Chondrocyte (in vitro differentiated cells): ENCODE measurements at regions not wholly inside any gene's neighbourhood (a gene's known extent, or its start where the extent isn't known, plus 50 kb on each side); places are given as distances from the start of the nearest gene placed in this dataset.
A peak's percentile ranks its signal among the peaks of the same experiment; 100 is the strongest.

Experiments
- DNase-seq: peaks from one replicate; pipeline ENCODE4 v3.0.0; 2021; ENCODE audit warnings: mixed read lengths, low spot score
- H3K27ac Mint-ChIP-seq: one replicate; pipeline ENCODE4 v1.8.0; 2021; ENCODE audit warnings: mild to moderate bottlenecking, moderate library complexity, mixed read lengths; ENCODE audit not compliant: unreplicated experiment
- H3K27me3 Mint-ChIP-seq: 2 replicates; pipeline ENCODE4 v1.8.0; 2021; ENCODE audit warnings: low read depth, mixed read lengths
- H3K36me3 Mint-ChIP-seq: 2 replicates; pipeline ENCODE4 v1.8.0; 2021; ENCODE audit warnings: low read depth, mixed read lengths
- H3K4me1 Mint-ChIP-seq: 2 replicates; pipeline ENCODE4 v1.8.0; 2021; ENCODE audit warnings: low read depth, mild to moderate bottlenecking, mixed read lengths
- H3K4me3 Mint-ChIP-seq: one replicate; pipeline ENCODE4 v1.8.0; 2021; ENCODE audit warnings: mild to moderate bottlenecking, moderate library complexity, mixed read lengths; ENCODE audit not compliant: unreplicated experiment
- H3K9me3 Mint-ChIP-seq: 2 replicates; pipeline ENCODE4 v1.8.0; 2021; ENCODE audit warnings: low read depth, mixed read lengths
- TF ChIP-seq, protein P1 (sequence below): fragments of 200-600 bp; sonication (generic); IDR thresholded peaks from 2 replicates; pipeline ENCODE4 v1.5.0; 2021; ENCODE audit warnings: antibody characterized with exemption, mild to moderate bottlenecking, moderate library complexity

- Mint-ChIP-seq H3K4me1 (no peaks in the 10 kb centered on the region), H3K36me3 (no peaks in the 10 kb centered on the region), H3K9me3 (peaks cover 46% of the 10 kb centered on the region)
Measured at GRCh38 chr21:22343721-22344120, 1345.5 kb downstream of the NCAM2 start.

DNA sequence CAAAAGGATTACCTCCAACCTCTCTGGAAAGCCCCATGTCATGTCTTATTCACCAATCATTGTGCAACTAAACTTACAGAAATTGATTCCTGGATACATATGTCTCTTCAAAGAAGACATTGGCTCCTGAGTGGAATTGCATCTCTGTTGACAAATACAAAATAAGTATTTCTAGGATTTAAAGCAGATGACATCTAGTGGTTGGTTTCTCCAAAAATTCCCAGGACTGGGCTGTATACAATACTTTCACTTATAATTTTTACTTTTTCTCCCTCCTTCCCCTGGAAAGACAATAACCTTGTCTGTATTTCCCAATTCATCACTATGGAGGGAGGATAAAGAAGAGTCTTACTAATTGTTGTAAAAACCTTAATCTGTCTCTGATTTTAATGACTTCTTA lies 1347.4 kb downstream of the NCAM2 start:
- Mint-ChIP-seq H3K4me3 (no peak overlapping the region), H3K36me3 (no peaks in the 10 kb centered on the region), H3K27me3 (no peaks in the 10 kb centered on the region), H3K27ac (no peak overlapping the region), H3K9me3 (peaks cover 35% of the 10 kb centered on the region), H3K4me1 (no peaks in the 10 kb centered on the region)
- no peak for DNase-seq
- TF ChIP-seq, protein P1, sequence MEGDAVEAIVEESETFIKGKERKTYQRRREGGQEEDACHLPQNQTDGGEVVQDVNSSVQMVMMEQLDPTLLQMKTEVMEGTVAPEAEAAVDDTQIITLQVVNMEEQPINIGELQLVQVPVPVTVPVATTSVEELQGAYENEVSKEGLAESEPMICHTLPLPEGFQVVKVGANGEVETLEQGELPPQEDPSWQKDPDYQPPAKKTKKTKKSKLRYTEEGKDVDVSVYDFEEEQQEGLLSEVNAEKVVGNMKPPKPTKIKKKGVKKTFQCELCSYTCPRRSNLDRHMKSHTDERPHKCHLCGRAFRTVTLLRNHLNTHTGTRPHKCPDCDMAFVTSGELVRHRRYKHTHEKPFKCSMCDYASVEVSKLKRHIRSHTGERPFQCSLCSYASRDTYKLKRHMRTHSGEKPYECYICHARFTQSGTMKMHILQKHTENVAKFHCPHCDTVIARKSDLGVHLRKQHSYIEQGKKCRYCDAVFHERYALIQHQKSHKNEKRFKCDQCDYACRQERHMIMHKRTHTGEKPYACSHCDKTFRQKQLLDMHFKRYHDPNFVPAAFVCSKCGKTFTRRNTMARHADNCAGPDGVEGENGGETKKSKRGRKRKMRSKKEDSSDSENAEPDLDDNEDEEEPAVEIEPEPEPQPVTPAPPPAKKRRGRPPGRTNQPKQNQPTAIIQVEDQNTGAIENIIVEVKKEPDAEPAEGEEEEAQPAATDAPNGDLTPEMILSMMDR: peak; percentile 39

More at GRCh38 chr21:22343721-22344120, 1345.5 kb downstream of the NCAM2 start:
- Mint-ChIP-seq H3K4me3 (no peak overlapping the region), H3K27ac (no peak overlapping the region), H3K27me3 (no peaks in the 10 kb centered on the region)
- TF ChIP-seq, protein P1: no peak
- DNase-seq: no peak

DNA sequence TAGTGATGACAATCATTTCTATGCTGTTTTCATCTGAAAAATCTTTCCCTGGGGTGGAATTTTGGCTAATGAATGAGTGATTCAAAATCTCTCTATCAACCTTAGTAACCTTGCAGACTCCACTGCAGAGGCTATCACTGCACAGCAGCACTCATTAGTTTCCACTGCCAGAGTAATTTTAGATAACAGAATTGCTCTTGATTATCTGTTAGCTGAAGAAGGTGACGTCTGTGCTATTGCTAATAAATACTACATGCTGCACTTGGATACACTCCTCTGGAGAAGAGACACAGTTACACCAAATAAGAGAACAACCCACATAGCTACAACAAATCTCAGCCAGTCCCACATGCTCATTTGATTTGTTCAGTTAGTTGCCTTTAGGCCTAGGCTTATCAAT lies 1348.4 kb downstream of the NCAM2 start:
- DNase-seq: no peak

DNA sequence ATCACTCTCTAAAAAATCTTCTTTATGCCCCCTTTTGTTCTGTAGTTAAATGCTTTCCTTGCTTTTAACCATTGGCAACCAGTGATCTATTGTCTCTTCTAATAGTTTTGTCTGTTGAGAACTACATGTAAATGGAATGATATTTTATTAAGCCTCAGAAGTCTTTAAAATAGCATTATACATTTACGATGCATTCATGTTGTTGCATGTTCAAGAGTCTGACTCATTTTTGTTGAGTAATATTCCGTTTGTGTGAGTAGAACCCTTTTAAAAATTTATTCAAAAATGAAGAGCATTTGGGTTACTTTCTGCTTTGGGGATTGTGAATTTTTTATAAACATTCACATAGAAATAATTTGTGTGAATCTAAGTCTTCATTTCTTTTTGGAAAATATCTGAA lies 1352.9 kb downstream of the NCAM2 start:
- H3K27ac Mint-ChIP-seq: no peak overlapping the region
- no peaks in the 10 kb centered on the region for H3K27me3 Mint-ChIP-seq
- no peaks in the 10 kb centered on the region for H3K4me1 Mint-ChIP-seq
- peaks cover 26% of the 10 kb centered on the region for H3K9me3 Mint-ChIP-seq
- TF ChIP-seq, protein P1: no peak
- no peak for DNase-seq
- no peaks in the 10 kb centered on the region for H3K36me3 Mint-ChIP-seq
- no peak overlapping the region for H3K4me3 Mint-ChIP-seq

More for the DNA sequence above, 1348.4 kb downstream of the NCAM2 start:
- TF ChIP-seq, protein P1: no peak
- Mint-ChIP-seq H3K4me1 (no peaks in the 10 kb centered on the region), H3K27ac (no peak overlapping the region), H3K27me3 (no peaks in the 10 kb centered on the region), H3K36me3 (no peaks in the 10 kb centered on the region), H3K4me3 (no peak overlapping the region), H3K9me3 (peaks cover 29% of the 10 kb centered on the region)

DNA sequence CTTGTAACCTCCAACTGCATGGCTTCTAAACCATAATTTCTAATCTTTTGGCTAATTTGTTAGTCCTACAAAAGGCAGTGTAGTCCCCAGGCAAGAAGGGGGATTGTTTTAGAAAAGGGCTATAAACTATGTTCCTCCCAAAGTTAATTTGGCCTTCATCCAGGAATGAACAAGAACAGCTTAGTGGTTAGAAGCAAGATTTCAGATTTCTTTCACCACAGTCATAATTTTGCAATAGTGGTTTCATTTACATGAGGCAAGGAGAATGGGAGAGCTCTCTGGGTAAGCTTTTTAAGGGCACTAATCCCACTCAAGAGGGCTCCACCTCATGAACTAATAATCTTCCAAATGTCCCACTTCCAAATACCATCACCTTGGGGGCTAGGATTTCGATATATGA lies 1353.9 kb downstream of the NCAM2 start:
- no peaks in the 10 kb centered on the region for H3K4me1 Mint-ChIP-seq
- no peak overlapping the region for H3K27ac Mint-ChIP-seq
- DNase-seq: no peak
- peaks cover 20% of the 10 kb centered on the region for H3K9me3 Mint-ChIP-seq
- TF ChIP-seq, protein P1: no peak
- no peaks in the 10 kb centered on the region for H3K36me3 Mint-ChIP-seq
- H3K27me3 Mint-ChIP-seq: no peaks in the 10 kb centered on the region
- H3K4me3 Mint-ChIP-seq: no peak overlapping the region
